22Rv1 (cell line): ENCODE measurements at regions not wholly inside any gene's neighbourhood (a gene's known extent, or its start where the extent isn't known, plus 50 kb on each side); places are given as distances from the start of the nearest gene placed in this dataset.

Experiments used
- ZFX ChIP-seq: fragments of 450-650 bp; IDR thresholded peaks from 2 replicates; pipeline ENCODE4 v1.6.1; 2017; ENCODE audit warnings: antibody characterized with exemption, borderline replicate concordance
- TF ChIP-seq, protein P1 (sequence below): fragments of 450-650 bp; IDR thresholded peaks from 2 replicates; pipeline ENCODE4 v1.5.1; 2017; ENCODE audit warnings: mild to moderate bottlenecking

DNA sequence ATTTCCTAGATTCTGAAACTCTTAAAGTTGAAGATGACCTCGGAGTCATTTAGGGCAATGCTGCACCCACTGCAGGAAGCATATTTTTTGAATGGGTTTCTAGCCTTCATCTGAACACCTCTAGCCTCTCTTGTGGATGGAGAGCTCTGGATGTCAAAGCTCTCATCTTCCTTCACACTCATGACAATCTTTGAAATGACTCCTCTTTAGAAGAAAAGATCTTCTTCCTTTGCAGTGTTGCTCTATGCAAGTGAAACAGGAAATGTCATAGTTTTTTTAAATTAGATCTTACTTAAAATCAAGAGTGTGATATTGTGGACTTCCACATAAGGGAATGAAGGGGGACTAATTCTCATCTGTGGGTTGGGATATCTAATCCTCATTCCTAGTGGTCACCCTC, 86.3 kb upstream of the GRIP1 start:
- TF ChIP-seq, protein P1, sequence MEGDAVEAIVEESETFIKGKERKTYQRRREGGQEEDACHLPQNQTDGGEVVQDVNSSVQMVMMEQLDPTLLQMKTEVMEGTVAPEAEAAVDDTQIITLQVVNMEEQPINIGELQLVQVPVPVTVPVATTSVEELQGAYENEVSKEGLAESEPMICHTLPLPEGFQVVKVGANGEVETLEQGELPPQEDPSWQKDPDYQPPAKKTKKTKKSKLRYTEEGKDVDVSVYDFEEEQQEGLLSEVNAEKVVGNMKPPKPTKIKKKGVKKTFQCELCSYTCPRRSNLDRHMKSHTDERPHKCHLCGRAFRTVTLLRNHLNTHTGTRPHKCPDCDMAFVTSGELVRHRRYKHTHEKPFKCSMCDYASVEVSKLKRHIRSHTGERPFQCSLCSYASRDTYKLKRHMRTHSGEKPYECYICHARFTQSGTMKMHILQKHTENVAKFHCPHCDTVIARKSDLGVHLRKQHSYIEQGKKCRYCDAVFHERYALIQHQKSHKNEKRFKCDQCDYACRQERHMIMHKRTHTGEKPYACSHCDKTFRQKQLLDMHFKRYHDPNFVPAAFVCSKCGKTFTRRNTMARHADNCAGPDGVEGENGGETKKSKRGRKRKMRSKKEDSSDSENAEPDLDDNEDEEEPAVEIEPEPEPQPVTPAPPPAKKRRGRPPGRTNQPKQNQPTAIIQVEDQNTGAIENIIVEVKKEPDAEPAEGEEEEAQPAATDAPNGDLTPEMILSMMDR = no peak
- TF ChIP-seq ZFX = no peak
